GM12878 (cell line): ENCODE measurements at regions not wholly inside any gene's neighbourhood (a gene's known extent, or its start where the extent isn't known, plus 50 kb on each side); places are given as distances from the start of the nearest gene placed in this dataset.
A peak's percentile ranks its signal among the peaks of the same experiment; 100 is the strongest.

Experiments
- ATAC-seq: fragments of 200-7000 bp; cut with Tn5 transposase; 3 replicates; pipeline ENCODE4 v1.9.1; 2020; ENCODE audit warnings: mild to moderate bottlenecking, moderate library complexity
- BruUV-seq: library from RNA; stranded (reverse); fragments of 400-500 nt; replicated peaks from 2 replicates; lab custom pipeline; 2021; lab: Mats Ljungman, UMichigan
- CTCF ChIA-PET: fragments of 300-600 bp; sonication (Branson Sonifier 250); formaldehyde crosslinking; extraction: SDS; loops from one replicate; lab custom pipeline; 2021; ENCODE audit warnings: inconsistent platforms; lab: Yijun Ruan, JAX
- POLR2A ChIA-PET: fragments of 350-600 bp; formaldehyde crosslinking; extraction: SDS; loops from one replicate; lab custom pipeline; 2021; ENCODE audit warnings: inconsistent platforms; lab: Charles Lee
- RAD21 ChIA-PET: fragments of 300-600 bp; sonication (Branson Sonifier 250); formaldehyde crosslinking; loops from one replicate; lab custom pipeline; 2023; ENCODE audit warnings: antibody characterized with exemption; ENCODE audit not compliant: unreplicated experiment; lab: Charles Lee
- SMC1A ChIA-PET: fragments of 300-600 bp; sonication (Branson Sonifier 250); formaldehyde crosslinking; loops from one replicate; lab custom pipeline; 2023; ENCODE audit not compliant: unreplicated experiment, uncharacterized antibody; lab: Charles Lee
- DNase-seq: peaks from one replicate; pipeline ENCODE4 v3.0.0-alpha.2; 2011; ENCODE audit warnings: low read depth, low spot score
- FAIRE-seq: peaks from 3 replicates; lab custom pipeline; 2011; peaks lifted over from hg19 to GRCh38; lab: Jason Lieb, UNC
- H2AFZ ChIP-seq: 2 replicates; pipeline ENCODE4 v1.6.0; 2011; ENCODE audit warnings: low read depth, low read length, control low read depth; ENCODE audit not compliant: control insufficient read depth
- H3K27ac ChIP-seq: 2 replicates; pipeline ENCODE4 v1.5.1; 2011; ENCODE audit warnings: control low read depth; ENCODE audit not compliant: control insufficient read depth, insufficient read depth
- H3K27me3 ChIP-seq, 2 experiments: replicated peaks in 1 of 2; 2 replicates each; pipeline versions ENCODE4 v1.6.0 to v1.6.1; 2011; ENCODE audit warnings: low read length in 1 of 2; ENCODE audit not compliant: control insufficient read depth in 2 of 2, insufficient read depth in 2 of 2
- H3K36me3 ChIP-seq, 2 experiments: 2 replicates each; pipeline ENCODE4 v1.5.1; 2011; ENCODE audit warnings: low read length in 1 of 2; ENCODE audit not compliant: control insufficient read depth in 2 of 2, insufficient read depth in 2 of 2
- H3K4me1 ChIP-seq: 2 replicates; pipeline ENCODE4 v1.6.1; 2011; ENCODE audit warnings: mild to moderate bottlenecking, low read length, moderate library complexity, mixed read lengths; ENCODE audit not compliant: control insufficient read depth, insufficient read depth
- H3K4me2 ChIP-seq: 2 replicates; pipeline ENCODE4 v1.6.0; 2011; ENCODE audit warnings: control low read depth; ENCODE audit not compliant: control insufficient read depth, insufficient read depth
- H3K4me3 ChIP-seq: fragments of 200-600 bp; sonication (generic); 2 replicates; pipeline ENCODE4 v1.5.1; 2016
- H3K79me2 ChIP-seq: 2 replicates; pipeline ENCODE4 v1.6.0; 2011; ENCODE audit warnings: low read length; ENCODE audit not compliant: control insufficient read depth, insufficient read depth
- H3K9ac ChIP-seq: 2 replicates; pipeline ENCODE4 v1.8.0; 2011; ENCODE audit warnings: low read length, control low read depth, mixed read lengths; ENCODE audit not compliant: control insufficient read depth, insufficient read depth
- H3K9me3 ChIP-seq: replicated peaks from 3 replicates; pipeline ENCODE4 v1.5.1; 2011; ENCODE audit warnings: mild to moderate bottlenecking, low read length; ENCODE audit not compliant: control insufficient read depth, insufficient read depth
- H4K20me1 ChIP-seq: 2 replicates; pipeline ENCODE4 v1.6.0; 2011; ENCODE audit not compliant: control insufficient read depth, insufficient read depth
- BHLHE40 ChIP-seq, 2 experiments: fragments of 450-650 bp in 1 of 2; IDR thresholded peaks; 2 replicates each; pipeline ENCODE4 v1.6.1; 2011 to 2017; ENCODE audit warnings: low read depth in 2 of 2, borderline replicate concordance in 1 of 2, improper control_type of control experiment in 1 of 2, low read length in 1 of 2, mild to moderate bottlenecking in 1 of 2
- CBX5 ChIP-seq: sonication (generic); IDR thresholded peaks from 2 replicates; pipeline ENCODE4 v1.6.1; 2016; ENCODE audit warnings: low read depth, moderate library complexity, mild to moderate bottlenecking, inconsistent platforms
- CUX1 ChIP-seq: IDR thresholded peaks from 2 replicates; pipeline ENCODE4 v1.6.1; 2012; ENCODE audit warnings: improper control_type of control experiment, low read depth, low read length; ENCODE audit not compliant: insufficient replicate concordance
- LARP7 ChIP-seq: fragments of 450-650 bp; IDR thresholded peaks from 2 replicates; pipeline ENCODE4 v1.6.1; 2017; ENCODE audit warnings: mild to moderate bottlenecking
- NFIC ChIP-seq: IDR thresholded peaks from 2 replicates; pipeline ENCODE4 v1.6.1; 2012; ENCODE audit warnings: low read depth, mild to moderate bottlenecking, inconsistent platforms, low read length, moderate library complexity
- RAD51 ChIP-seq: fragments of 450-650 bp; IDR thresholded peaks from 2 replicates; pipeline ENCODE4 v1.6.1; 2016; ENCODE audit warnings: moderate library complexity, mild to moderate bottlenecking, inconsistent platforms
- SUZ12 ChIP-seq: fragments of 200-600 bp; sonication (generic); IDR thresholded peaks from one replicate; pipeline ENCODE4 v1.6.1; 2018; ENCODE audit warnings: antibody characterized with exemption, mild to moderate bottlenecking; ENCODE audit not compliant: unreplicated experiment
- ZNF207 ChIP-seq: fragments of 450-650 bp; IDR thresholded peaks from 2 replicates; pipeline ENCODE4 v1.6.1; 2014; ENCODE audit warnings: antibody characterized with exemption, mild to moderate bottlenecking, borderline replicate concordance
- WGBS: methylation state at CpG from one replicate; pipeline ENCODE4 v1.1.6; 2016; ENCODE audit warnings: low lambda C conversion rate; ENCODE audit not compliant: insufficient replicate concordance, insufficient coverage; ENCODE audit errors: missing lambda C conversion rate; 5-methylcytosine and 5-hydroxymethylcytosine counted together
- in situ Hi-C: fragments of 300-500 bp; cut with MboI; formaldehyde crosslinking; loops from 9 replicates; pipeline ENCODE4 v1.14.3; 2018; ENCODE audit warnings: mixed read lengths
- intact Hi-C: fragments of 100-400 bp; cut with micrococcal nuclease; formaldehyde crosslinking; loops from one replicate; pipeline ENCODE4 v1.14.2; 2022; ENCODE audit not compliant: unreplicated experiment
- TF ChIP-seq, protein P1 (sequence below): fragments of 150-350 bp; IDR thresholded peaks from 2 replicates; pipeline ENCODE4 v1.6.1; 2014; ENCODE audit warnings: mild to moderate bottlenecking, low read depth, low read length

DNA sequence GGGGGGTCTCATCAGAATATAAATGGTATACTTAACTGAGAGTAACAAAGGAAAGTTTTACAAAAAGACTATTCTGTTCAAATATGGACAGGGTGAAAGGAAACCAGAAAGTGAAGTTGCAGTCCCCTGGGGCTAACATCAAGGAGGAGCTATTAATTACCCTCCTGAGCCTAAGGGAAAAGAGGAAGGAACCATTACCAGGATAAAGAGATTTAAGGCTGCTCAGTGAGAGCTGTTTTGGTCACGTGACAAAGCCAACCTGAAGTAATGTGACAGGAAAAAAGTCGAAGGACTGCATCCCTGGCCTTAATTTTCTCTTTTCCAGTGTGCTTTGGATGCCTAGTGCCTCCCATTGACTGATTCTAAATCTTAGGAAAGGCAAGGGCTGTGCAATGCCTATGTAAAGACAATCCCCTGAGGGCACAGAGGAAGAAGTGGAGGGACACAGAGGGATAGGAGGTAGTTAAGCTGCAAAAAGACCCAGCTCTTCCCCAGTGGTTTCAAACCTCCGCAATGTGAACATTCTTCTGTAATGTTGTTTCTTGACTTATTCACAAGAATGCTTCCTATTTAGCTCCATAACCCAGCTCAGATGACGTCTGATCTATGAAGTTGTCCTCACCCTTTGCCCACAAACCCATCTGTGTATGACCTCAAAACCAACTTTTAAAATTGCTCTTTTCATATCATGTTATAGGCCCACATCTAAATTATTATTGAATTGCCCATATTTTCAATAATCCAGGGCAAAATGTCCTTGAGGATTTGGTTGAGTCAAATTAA is 187.7 kb upstream of the DCN start:
- ChIA-PET CTCF (interaction anchor here (0.5 to 1.9 kb wide), 4 partner anchors 9 to 1131 kb away, joined by 3 to 9 read pairs (median 3); no protein-coding TSS in a partner anchor), POLR2A (no interaction called here), RAD21 (interaction anchor here (1.7 kb wide), 1 partner anchor 11 kb away, joined by 6 read pairs; no protein-coding TSS in a partner anchor), SMC1A (interaction anchor here (1.0 to 1.2 kb wide), 2 partner anchors 9 to 10 kb away, joined by 3 to 4 read pairs; no protein-coding TSS in a partner anchor)
- ATAC-seq: no peak
- Histone ChIP-seq H4K20me1 (no peaks in the 10 kb centered on the region), H3K79me2 (no peaks in the 10 kb centered on the region), H3K4me3 (no peak overlapping the region), H2AFZ (no peak overlapping the region), H3K27me3 (no peaks in the 10 kb centered on the region), H3K9ac (no peak overlapping the region), H3K36me3 (no peaks in the 10 kb centered on the region), H3K4me1 (no peaks in the 10 kb centered on the region), H3K27ac (no peak overlapping the region), H3K9me3 (no peaks in the 10 kb centered on the region), H3K4me2 (no peak overlapping the region)
- no TSS peak for BruUV-seq
- intact Hi-C loops: no loop called here
- 25% methylated on average over 4 of the region's 4 CpGs for WGBS
- in situ Hi-C loops: no loop called here
- TF ChIP-seq SUZ12: no peak
- peak in 1 of 2 experiments; percentile 45; a peak in 2 of 4 replicates for TF ChIP-seq BHLHE40 (IDR thresholded peaks at IDR 0.05; ENCODE audit: borderline replicate concordance in 1 of 2, low read depth in 2 of 2, low read length in 1 of 2)
- no peak for TF ChIP-seq ZNF207
- no peak for TF ChIP-seq CBX5
- TF ChIP-seq LARP7: no peak
- peak; percentile 87 for TF ChIP-seq RAD51
- no peak for TF ChIP-seq NFIC
- TF ChIP-seq, protein P1, sequence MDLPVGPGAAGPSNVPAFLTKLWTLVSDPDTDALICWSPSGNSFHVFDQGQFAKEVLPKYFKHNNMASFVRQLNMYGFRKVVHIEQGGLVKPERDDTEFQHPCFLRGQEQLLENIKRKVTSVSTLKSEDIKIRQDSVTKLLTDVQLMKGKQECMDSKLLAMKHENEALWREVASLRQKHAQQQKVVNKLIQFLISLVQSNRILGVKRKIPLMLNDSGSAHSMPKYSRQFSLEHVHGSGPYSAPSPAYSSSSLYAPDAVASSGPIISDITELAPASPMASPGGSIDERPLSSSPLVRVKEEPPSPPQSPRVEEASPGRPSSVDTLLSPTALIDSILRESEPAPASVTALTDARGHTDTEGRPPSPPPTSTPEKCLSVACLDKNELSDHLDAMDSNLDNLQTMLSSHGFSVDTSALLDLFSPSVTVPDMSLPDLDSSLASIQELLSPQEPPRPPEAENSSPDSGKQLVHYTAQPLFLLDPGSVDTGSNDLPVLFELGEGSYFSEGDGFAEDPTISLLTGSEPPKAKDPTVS: no peak
- TF ChIP-seq CUX1: no peak
- no peak for DNase-seq
- no peak for FAIRE-seq
